ENCODE measurements at regions not wholly inside any gene's neighbourhood (a gene's known extent, or its start where the extent isn't known, plus 50 kb on each side); places are given as distances from the start of the nearest gene placed in this dataset.

GRCh38 chr12:94089891-94090290 lies 58.5 kb upstream of the PLXNC1 start:
- H3K9me3 ChIP-seq = no peaks in the 10 kb centered on the region
- no peaks in the 10 kb centered on the region for H3K27me3 ChIP-seq
- no peak overlapping the region for H3K4me3 ChIP-seq
- 76 to 81% methylated on average over 3 of the region's 3 CpGs for WGBS, 2 donors
- DNase-seq (ENCODE audit: low spot score in 2 of 2) = no peak
- no peak overlapping the region for H3K27ac ChIP-seq
- no peaks in the 10 kb centered on the region for H3K36me3 ChIP-seq
- H3K4me1 ChIP-seq = peaks cover 0 to 10% (median 0%) of the 10 kb centered on the region in 4 donors
- TF ChIP-seq EP300 (IDR thresholded peaks at IDR 0.05) = no peak
- no peak for TF ChIP-seq POLR2A (IDR thresholded peaks at IDR 0.05)
- TF ChIP-seq CTCF (IDR thresholded peaks at IDR 0.05) = no peak

- Histone ChIP-seq H3K9me3 (no peaks in the 10 kb centered on the region), H3K36me3 (no peaks in the 10 kb centered on the region), H3K4me1 (peaks cover 0 to 10% (median 0%) of the 10 kb centered on the region in 4 donors), H3K27me3 (no peaks in the 10 kb centered on the region), H3K4me3 (no peak overlapping the region), H3K27ac (no peak overlapping the region)
- no peak for DNase-seq (ENCODE audit: low spot score in 2 of 2)
- WGBS, 2 donors = 44 to 61% methylated on average over 2 of the region's 2 CpGs
- TF ChIP-seq EP300 (IDR thresholded peaks at IDR 0.05) (no peak), POLR2A (IDR thresholded peaks at IDR 0.05) (no peak), CTCF (IDR thresholded peaks at IDR 0.05) (no peak)
Observed at GRCh38 chr12:94091624-94092023, 56.8 kb upstream of the PLXNC1 start.

- TF ChIP-seq EP300 (IDR thresholded peaks at IDR 0.05) (peak; percentile 42 to 88), CTCF (IDR thresholded peaks at IDR 0.05) (peak in 1 of 5 experiments; percentile 21), POLR2A (IDR thresholded peaks at IDR 0.05) (no peak)
- DNase-seq (ENCODE audit: low spot score in 2 of 2) = peak; percentile 66 to 86
- peaks cover 0 to 10% (median 0%) of the 10 kb centered on the region in 4 donors for H3K4me1 ChIP-seq
- no peaks in the 10 kb centered on the region for H3K36me3 ChIP-seq
- peak overlapping the region in 3 of 4 donors; percentile 39 to 77 (median 70) for H3K27ac ChIP-seq
- no peaks in the 10 kb centered on the region for H3K27me3 ChIP-seq
- 66 to 72% methylated on average over 13 of the region's 13 CpGs for WGBS, 2 donors
- H3K4me3 ChIP-seq = no peak overlapping the region
- H3K9me3 ChIP-seq = no peaks in the 10 kb centered on the region
Observed at GRCh38 chr12:94092516-94093241, 55.7 kb upstream of the PLXNC1 start.

GRCh38 chr12:94094700-94095099 lies 53.7 kb upstream of the PLXNC1 start:
- no peak for TF ChIP-seq CTCF (IDR thresholded peaks at IDR 0.05)
- no peak for TF ChIP-seq POLR2A (IDR thresholded peaks at IDR 0.05)
- no peak for TF ChIP-seq EP300 (IDR thresholded peaks at IDR 0.05)
- peaks cover 0 to 10% (median 0%) of the 10 kb centered on the region in 4 donors for H3K4me1 ChIP-seq
- no peak overlapping the region for H3K4me3 ChIP-seq
- no peaks in the 10 kb centered on the region for H3K36me3 ChIP-seq
- no peak for DNase-seq (ENCODE audit: low spot score in 2 of 2)
- H3K27me3 ChIP-seq = no peaks in the 10 kb centered on the region
- no peaks in the 10 kb centered on the region for H3K9me3 ChIP-seq
- WGBS, 2 donors = 86 to 88% methylated on average over 2 of the region's 2 CpGs
- no peak overlapping the region for H3K27ac ChIP-seq

- H3K4me3 ChIP-seq = no peak overlapping the region
- H3K27ac ChIP-seq = peak overlapping the region in 1 of 4 donors; percentile 54
- no peaks in the 10 kb centered on the region for H3K9me3 ChIP-seq
- no peaks in the 10 kb centered on the region for H3K27me3 ChIP-seq
- TF ChIP-seq CTCF (IDR thresholded peaks at IDR 0.05) = no peak
- peak in 1 of 2 donors; percentile 54 for TF ChIP-seq EP300 (IDR thresholded peaks at IDR 0.05)
- DNase-seq (ENCODE audit: low spot score in 2 of 2) = no peak
- H3K4me1 ChIP-seq = peaks cover 0 to 10% (median 0%) of the 10 kb centered on the region in 4 donors
- H3K36me3 ChIP-seq = no peaks in the 10 kb centered on the region
- 66 to 74% methylated on average over 2 of the region's 2 CpGs for WGBS, 2 donors
Observed at GRCh38 chr12:94095618-94096017, 52.8 kb upstream of the PLXNC1 start.
